Fibroblast of pulmonary artery (primary cell): ENCODE measurements at regions not wholly inside any gene's neighbourhood (a gene's known extent, or its start where the extent isn't known, plus 50 kb on each side); places are given as distances from the start of the nearest gene placed in this dataset.
A peak's percentile ranks its signal among the peaks of the same experiment; 100 is the strongest.

Source experiments
- DNase-seq: peaks from one replicate; pipeline ENCODE4 v3.0.0-alpha.2; 2010; ENCODE audit warnings: low read depth
- H3K4me3 ChIP-seq: replicated peaks from 2 replicates; pipeline ENCODE4 v1.5.1; 2011; ENCODE audit warnings: low read depth, mild to moderate bottlenecking, control low read depth, low read length, moderate library complexity
- CTCF ChIP-seq: IDR thresholded peaks from 2 replicates; pipeline ENCODE4 v1.5.1; 2011; ENCODE audit warnings: mild to moderate bottlenecking, control low read depth, low read length, inconsistent platforms; ENCODE audit errors: missing control alignments

- no peak for DNase-seq
- no peak for TF ChIP-seq CTCF
Measured at GRCh38 chr1:191818198-191818597, 340.1 kb upstream of the RGS18 start.

DNA sequence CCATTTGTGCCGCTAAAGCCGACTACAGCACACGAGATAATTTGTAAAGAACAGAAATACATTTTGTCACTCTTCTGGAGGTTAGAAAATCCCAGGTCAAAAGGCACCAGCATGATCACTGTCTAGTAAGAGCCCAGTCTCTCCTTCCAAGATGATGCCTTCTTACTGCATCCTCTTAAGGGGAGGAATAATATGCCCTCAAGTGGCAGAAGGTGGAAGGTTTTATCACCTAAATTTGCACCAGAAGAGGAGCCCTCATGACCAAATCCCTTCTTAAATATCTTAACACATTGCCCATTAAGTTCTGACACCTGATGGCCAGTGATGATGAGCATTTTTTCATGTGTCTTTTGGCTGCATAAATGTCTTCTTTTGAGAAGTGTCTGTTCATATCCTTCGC, 326.7 kb upstream of the RGS18 start:
- peak; percentile 20 for DNase-seq
- no peak overlapping the region for H3K4me3 ChIP-seq
- TF ChIP-seq CTCF: no peak

More at GRCh38 chr1:191818198-191818597, 340.1 kb upstream of the RGS18 start:
- no peak overlapping the region for H3K4me3 ChIP-seq

GRCh38 chr1:191839891-191840290, 318.4 kb upstream of the RGS18 start:
- DNase-seq: peak; percentile 45
- no peak overlapping the region for H3K4me3 ChIP-seq
- TF ChIP-seq CTCF: no peak

GRCh38 chr1:191851799-191852595, 306.3 kb upstream of the RGS18 start:
- no peak for TF ChIP-seq CTCF
- peak; percentile 45 for DNase-seq
- H3K4me3 ChIP-seq: no peak overlapping the region

- TF ChIP-seq CTCF: no peak
- no peak overlapping the region for H3K4me3 ChIP-seq
- no peak for DNase-seq
Measured at GRCh38 chr1:191852907-191853306, 305.4 kb upstream of the RGS18 start.

DNA sequence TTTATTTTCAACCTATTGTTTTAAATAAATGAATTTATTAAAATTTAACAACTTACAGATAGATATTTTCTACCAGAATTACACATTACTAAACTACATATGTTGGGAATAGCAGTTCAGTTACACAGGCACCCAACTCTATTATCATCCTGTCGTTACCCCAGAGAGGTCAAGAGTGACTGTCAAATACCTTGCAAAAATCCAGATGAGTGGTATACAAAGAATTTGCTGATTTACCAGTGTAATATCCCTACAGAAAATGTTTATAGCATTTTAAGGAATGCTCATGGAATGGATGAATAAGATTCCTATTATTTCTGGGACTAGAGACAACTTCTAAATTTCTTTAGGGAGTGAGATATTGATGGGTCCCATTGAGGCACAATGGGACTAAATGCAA, 300.7 kb upstream of the RGS18 start:
- no peak for TF ChIP-seq CTCF
- H3K4me3 ChIP-seq: no peak overlapping the region
- no peak for DNase-seq

GRCh38 chr1:191865479-191865878, 292.8 kb upstream of the RGS18 start:
- no peak for DNase-seq
- TF ChIP-seq CTCF: no peak
- no peak overlapping the region for H3K4me3 ChIP-seq
